Ecto neural progenitor cell (in vitro differentiated cells): ENCODE measurements at regions not wholly inside any gene's neighbourhood (a gene's known extent, or its start where the extent isn't known, plus 50 kb on each side); places are given as distances from the start of the nearest gene placed in this dataset.

Experiments
- DNase-seq: peaks from one replicate; pipeline ENCODE4 v3.0.0-alpha.2; 2018; ENCODE audit warnings: low spot score

- DNase-seq, result no peak
Observed at GRCh38 chr12:14279845-14280244, 85.6 kb upstream of the ATF7IP start.

GRCh38 chr12:14280921-14281320, 84.6 kb upstream of the ATF7IP start:
- DNase-seq, result no peak

DNA sequence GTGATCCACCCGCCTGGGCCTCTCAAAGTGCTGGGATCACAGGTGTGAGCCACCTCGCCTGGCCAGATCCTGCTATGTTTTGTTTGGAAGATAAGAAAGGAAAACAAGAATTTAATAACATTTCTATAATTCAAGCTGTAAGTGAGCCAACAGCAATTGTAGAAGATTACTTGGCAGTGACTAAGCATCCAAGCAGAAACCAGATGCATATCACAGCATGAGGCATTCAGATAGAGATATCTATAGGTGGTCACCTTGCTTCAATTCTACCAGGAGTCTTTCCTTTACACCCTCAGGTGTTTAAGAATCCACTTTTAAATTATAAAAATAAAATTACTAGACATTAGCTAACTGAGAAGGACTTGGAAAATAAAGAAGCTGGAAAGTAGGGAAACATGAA, 83.9 kb upstream of the ATF7IP start:
- DNase-seq, result no peak

DNA sequence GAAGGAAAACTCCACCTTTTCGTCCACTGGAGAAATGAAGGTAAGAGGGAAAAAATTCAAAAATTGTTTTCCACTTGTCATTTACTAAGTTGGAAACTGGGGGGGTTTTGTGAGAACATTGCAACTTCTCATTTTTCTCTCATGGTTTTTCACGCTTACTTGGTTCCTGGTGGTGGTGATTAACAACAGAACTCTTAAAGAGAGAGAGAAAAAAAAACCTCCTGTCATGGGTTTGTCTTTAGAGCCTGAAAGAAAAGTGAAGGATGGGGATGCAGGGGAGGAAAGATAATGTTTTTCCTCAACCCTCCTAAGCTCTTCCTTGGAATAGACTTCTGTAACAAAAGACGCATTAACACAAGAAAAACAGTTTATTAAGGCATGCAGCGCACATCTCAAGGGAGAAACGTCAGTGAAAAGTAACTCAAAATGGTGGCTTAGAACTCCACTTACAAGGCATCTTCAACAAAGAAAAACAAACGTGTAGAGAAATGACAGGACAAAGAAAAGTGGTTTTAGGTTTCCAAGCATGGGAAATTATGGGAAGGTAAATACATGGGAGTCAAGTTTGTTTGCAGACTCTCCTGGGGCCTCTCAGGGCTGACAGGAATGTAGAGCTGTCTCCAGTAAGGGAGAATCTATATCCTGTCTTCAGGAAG, 81.9 kb upstream of the ATF7IP start:
- DNase-seq, result no peak

DNA sequence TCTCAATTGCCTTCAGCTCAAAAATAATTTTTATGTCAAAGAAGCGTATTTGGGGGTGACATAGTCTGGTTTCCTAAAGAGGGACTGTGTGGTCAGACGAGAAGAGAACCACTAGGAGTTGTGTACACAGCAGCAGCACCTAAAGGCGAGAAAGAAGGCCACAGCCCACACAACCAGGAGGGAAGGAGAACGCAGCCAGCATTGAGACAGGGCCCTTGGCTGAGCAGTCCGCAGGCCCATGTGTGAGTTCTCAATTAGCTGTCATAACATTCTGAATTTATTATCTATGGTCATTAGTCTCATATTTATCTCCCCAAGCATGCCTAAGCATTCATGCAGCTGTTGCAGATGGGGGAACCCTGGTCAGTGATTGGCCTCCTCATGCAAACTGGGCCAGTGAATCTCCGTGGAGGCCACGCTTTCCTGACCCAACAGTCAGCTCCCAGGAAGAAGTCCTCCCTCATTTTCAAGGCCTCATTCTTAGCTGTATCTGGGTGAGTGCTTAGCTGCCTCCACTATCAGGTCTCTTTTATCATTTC, 81.2 kb upstream of the ATF7IP start:
- peak; percentile 54 for DNase-seq

DNA sequence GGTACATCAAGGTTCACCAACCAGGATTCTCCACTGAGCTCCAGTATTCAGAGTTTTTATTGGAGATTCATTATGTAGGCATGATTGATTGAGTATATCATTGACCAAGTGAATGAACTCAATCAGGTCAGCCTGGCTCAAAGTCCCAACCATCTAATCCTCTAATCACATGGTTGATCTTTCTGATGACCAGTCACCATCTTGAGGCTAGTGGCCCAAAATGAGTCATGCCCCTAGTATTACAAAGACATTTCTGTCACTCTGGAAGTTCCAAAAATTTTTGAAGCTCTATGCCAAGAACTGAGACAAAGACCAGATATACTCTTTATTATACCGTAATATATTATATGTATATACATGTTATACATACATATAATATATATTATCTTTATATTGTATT, 75.9 kb upstream of the ATF7IP start:
- no peak for DNase-seq

DNA sequence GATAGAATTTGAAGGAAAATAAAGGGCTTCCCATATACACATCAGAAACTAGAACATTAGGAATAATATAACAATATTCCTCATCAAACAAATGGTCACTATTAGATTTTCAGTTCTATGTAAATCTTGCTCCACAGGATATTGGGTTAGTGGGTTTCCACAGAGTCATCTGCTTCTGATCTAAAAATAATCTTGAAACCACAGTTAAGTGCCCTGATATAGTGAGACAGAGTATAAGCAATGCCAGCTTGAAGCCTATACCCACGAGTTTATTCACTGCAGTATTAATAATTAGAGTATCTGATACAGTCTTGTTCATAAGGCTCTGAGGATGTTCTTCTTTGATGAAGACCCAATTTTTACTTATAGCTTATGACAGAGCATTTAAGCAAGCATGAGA, 74.5 kb upstream of the ATF7IP start:
- DNase-seq, result no peak

GRCh38 chr12:14303661-14304155, 61.8 kb upstream of the ATF7IP start:
- no peak for DNase-seq

DNA sequence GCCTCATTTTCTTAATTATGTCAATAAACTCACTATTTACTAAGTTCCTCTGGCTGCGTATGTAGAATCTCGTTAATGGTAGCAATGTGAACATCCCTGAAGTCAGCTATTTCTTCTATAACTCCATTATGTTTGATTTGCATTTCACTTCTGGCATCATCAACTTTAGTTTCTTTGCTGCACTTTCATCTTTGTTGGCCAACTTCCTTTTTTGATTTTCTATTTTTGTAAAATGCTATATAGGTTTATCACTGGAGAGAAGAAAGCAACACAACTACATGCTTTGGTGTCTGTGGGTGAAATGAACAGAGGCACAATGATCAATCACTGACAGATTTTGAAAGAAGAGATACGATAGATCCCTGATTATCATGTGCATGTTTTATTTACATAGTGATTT, 58.5 kb upstream of the ATF7IP start:
- DNase-seq, result no peak

DNA sequence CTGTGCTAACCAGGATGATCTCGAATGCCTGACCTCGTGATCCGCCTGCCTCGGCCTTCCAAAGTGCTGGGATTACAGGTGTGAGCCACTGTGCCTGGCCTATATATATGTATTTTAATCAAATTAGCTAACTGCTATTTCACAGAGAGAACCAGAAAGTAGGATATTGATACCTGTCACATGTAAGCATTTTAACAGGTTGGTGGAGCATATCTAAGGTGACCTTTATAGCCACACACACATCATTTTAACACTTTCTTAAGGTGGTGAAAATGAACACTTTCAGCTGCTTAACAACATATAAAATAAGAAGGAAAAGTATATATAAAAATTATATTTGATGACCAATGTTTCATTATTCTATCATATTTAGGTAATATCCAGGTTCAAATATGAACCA, 57.0 kb upstream of the ATF7IP start:
- DNase-seq, result no peak

DNA sequence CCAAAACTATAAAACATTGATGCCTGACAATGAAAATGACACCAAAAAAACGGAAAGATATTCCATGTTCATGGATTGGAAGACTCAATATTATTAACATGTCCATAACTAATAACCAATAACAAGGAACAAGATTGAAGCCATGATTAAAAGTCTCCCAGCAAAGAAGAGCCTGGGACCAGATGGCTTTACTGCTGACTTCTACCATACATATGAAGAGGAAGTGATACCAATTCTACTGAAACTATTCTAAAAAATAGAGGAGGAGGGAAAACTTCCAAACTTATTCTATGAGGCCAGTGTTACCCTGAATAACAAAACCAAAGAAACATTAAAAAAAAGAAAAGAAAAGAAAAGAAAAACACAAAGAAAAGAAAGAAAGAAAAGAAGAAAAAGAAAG, 54.6 kb upstream of the ATF7IP start:
- DNase-seq, result no peak

GRCh38 chr12:14313379-14314138, 51.9 kb upstream of the ATF7IP start:
- DNase-seq, result no peak

- no peak for DNase-seq
Observed at GRCh38 chr12:14314801-14315200, 50.7 kb upstream of the ATF7IP start.

GRCh38 chr12:14315501-14315900, 50.0 kb upstream of the ATF7IP start:
- DNase-seq, result no peak
